ENCODE measurements at regions not wholly inside any gene's neighbourhood (a gene's known extent, or its start where the extent isn't known, plus 50 kb on each side); places are given as distances from the start of the nearest gene placed in this dataset.

GRCh38 chr3:154780263-154780662 lies 299.9 kb upstream of the MME start:
- TF ChIP-seq, protein P1, sequence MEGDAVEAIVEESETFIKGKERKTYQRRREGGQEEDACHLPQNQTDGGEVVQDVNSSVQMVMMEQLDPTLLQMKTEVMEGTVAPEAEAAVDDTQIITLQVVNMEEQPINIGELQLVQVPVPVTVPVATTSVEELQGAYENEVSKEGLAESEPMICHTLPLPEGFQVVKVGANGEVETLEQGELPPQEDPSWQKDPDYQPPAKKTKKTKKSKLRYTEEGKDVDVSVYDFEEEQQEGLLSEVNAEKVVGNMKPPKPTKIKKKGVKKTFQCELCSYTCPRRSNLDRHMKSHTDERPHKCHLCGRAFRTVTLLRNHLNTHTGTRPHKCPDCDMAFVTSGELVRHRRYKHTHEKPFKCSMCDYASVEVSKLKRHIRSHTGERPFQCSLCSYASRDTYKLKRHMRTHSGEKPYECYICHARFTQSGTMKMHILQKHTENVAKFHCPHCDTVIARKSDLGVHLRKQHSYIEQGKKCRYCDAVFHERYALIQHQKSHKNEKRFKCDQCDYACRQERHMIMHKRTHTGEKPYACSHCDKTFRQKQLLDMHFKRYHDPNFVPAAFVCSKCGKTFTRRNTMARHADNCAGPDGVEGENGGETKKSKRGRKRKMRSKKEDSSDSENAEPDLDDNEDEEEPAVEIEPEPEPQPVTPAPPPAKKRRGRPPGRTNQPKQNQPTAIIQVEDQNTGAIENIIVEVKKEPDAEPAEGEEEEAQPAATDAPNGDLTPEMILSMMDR (IDR thresholded peaks at IDR 0.05), result no peak
- TF ChIP-seq EZH2 (IDR thresholded peaks at IDR 0.05), result no peak
- no peak for TF ChIP-seq EZH2phosphoT487 (IDR thresholded peaks at IDR 0.05)

All from neural progenitor cell (in vitro differentiated cells).